IMR-90 (cell line): ENCODE measurements at regions not wholly inside any gene's neighbourhood (a gene's known extent, or its start where the extent isn't known, plus 50 kb on each side); places are given as distances from the start of the nearest gene placed in this dataset.

Source experiments
- ATAC-seq: fragments of 200-7000 bp; cut with Tn5 transposase; 2 replicates; pipeline ENCODE4 v1.9.1; 2020; ENCODE audit warnings: low read depth, mild to moderate bottlenecking, moderate library complexity
- BruUV-seq: library from RNA; stranded (reverse); fragments of 400-500 nt; replicated peaks from 2 replicates; lab custom pipeline; 2021; lab: Mats Ljungman, UMichigan
- CTCF ChIA-PET: fragments of 300-600 bp; formaldehyde crosslinking; extraction: SDS; loops from one replicate; lab custom pipeline; 2021; ENCODE audit warnings: antibody characterized with exemption; lab: Yijun Ruan, JAX
- POLR2A ChIA-PET: fragments of 300-600 bp; sonication (Branson Sonifier 250); formaldehyde crosslinking; loops from one replicate; lab custom pipeline; 2022; ENCODE audit warnings: antibody characterized with exemption; ENCODE audit not compliant: unreplicated experiment; lab: Charles Lee
- DNase-seq: peaks from one replicate; pipeline ENCODE4 v3.0.0; 2013
- H2AFZ ChIP-seq: replicated peaks from 2 replicates; pipeline ENCODE3; 2013; ENCODE audit warnings: low read length, mild to moderate bottlenecking; ENCODE audit not compliant: poor library complexity
- H2AK5ac ChIP-seq: 2 replicates; pipeline ENCODE4 v1.6.1; 2013; ENCODE audit warnings: low read depth, low read length, inconsistent platforms
- H2AK9ac ChIP-seq: replicated peaks from 2 replicates; pipeline ENCODE3; 2013; ENCODE audit warnings: mild to moderate bottlenecking, low read depth, low read length, moderate library complexity; ENCODE audit not compliant: poor library complexity
- H2BK120ac ChIP-seq: 2 replicates; pipeline ENCODE4 v1.6.1; 2013; ENCODE audit warnings: low read depth, low read length, inconsistent platforms
- H2BK15ac ChIP-seq: 3 replicates; pipeline ENCODE4 v1.6.1; 2013; ENCODE audit warnings: low read depth, low read length, inconsistent platforms
- H2BK20ac ChIP-seq: 2 replicates; pipeline ENCODE4 v1.6.1; 2013; ENCODE audit warnings: low read depth, mild to moderate bottlenecking, inconsistent platforms, low read length, moderate library complexity
- H2BK5ac ChIP-seq: 2 replicates; pipeline ENCODE4 v1.6.1; 2013; ENCODE audit warnings: mild to moderate bottlenecking, low read depth, low read length, inconsistent platforms; ENCODE audit not compliant: poor library complexity, severe bottlenecking
- H3K14ac ChIP-seq: replicated peaks from 2 replicates; pipeline ENCODE4 v1.6.1; 2013; ENCODE audit warnings: low read depth, low read length, inconsistent platforms
- H3K18ac ChIP-seq: 2 replicates; pipeline ENCODE4 v1.6.1; 2013; ENCODE audit warnings: low read depth, low read length, control low read depth
- H3K23ac ChIP-seq: 2 replicates; pipeline ENCODE4 v1.6.1; 2013; ENCODE audit warnings: low read depth, low read length, inconsistent platforms
- H3K27ac ChIP-seq: 2 replicates; pipeline ENCODE4 v1.5.1; 2013; ENCODE audit warnings: mild to moderate bottlenecking, control low read depth, low read length; ENCODE audit not compliant: insufficient read depth
- H3K27me3 ChIP-seq: 2 replicates; pipeline ENCODE4 v1.6.1; 2013; ENCODE audit warnings: low read length; ENCODE audit not compliant: control insufficient read depth, insufficient read depth
- H3K36me3 ChIP-seq: 2 replicates; pipeline ENCODE4 v1.6.1; 2013; ENCODE audit warnings: low read length, mixed read lengths; ENCODE audit not compliant: control insufficient read depth, insufficient read depth
- H3K4ac ChIP-seq: 2 replicates; pipeline ENCODE4 v1.6.1; 2013; ENCODE audit warnings: low read depth, low read length, inconsistent platforms
- H3K4me1 ChIP-seq: 2 replicates; pipeline ENCODE4 v1.6.1; 2013; ENCODE audit warnings: low read length, mixed read lengths; ENCODE audit not compliant: control insufficient read depth, insufficient read depth
- H3K4me2 ChIP-seq: 2 replicates; pipeline ENCODE4 v1.6.1; 2013; ENCODE audit warnings: low read depth, mild to moderate bottlenecking, control low read depth, low read length, moderate library complexity
- H3K4me3 ChIP-seq: 2 replicates; pipeline ENCODE4 v1.5.1; 2013; ENCODE audit warnings: low read depth, mild to moderate bottlenecking, control low read depth, low read length, moderate library complexity; ENCODE audit not compliant: insufficient read depth
- H3K56ac ChIP-seq: 2 replicates; pipeline ENCODE4 v1.6.1; 2013; ENCODE audit warnings: low read length, inconsistent platforms; ENCODE audit not compliant: insufficient read depth; ENCODE audit errors: extremely low read depth
- H3K79me1 ChIP-seq, 2 experiments: 2 replicates each; pipeline ENCODE4 v1.6.1; 2013; ENCODE audit warnings: low read length in 2 of 2, inconsistent platforms in 1 of 2, low read depth in 1 of 2
- H3K9ac ChIP-seq: 2 replicates; pipeline ENCODE4 v1.6.1; 2013; ENCODE audit warnings: low read depth, low read length, control low read depth
- H3K9me1 ChIP-seq: 2 replicates; pipeline ENCODE4 v1.6.1; 2013; ENCODE audit warnings: low read length, inconsistent platforms; ENCODE audit not compliant: insufficient read depth
- H3K9me3 ChIP-seq: 2 replicates; pipeline ENCODE4 v1.6.1; 2013; ENCODE audit warnings: low read length; ENCODE audit not compliant: control insufficient read depth, insufficient read depth
- H4K20me1 ChIP-seq: 2 replicates; pipeline ENCODE4 v1.6.1; 2013; ENCODE audit warnings: low read length, inconsistent platforms; ENCODE audit not compliant: insufficient read depth
- H4K5ac ChIP-seq: 2 replicates; pipeline ENCODE4 v1.6.1; 2013; ENCODE audit warnings: mild to moderate bottlenecking, low read depth, low read length, control low read depth
- H4K8ac ChIP-seq, 2 experiments: 2 replicates each; pipeline ENCODE4 v1.6.1; 2013; ENCODE audit warnings: low read depth in 2 of 2, low read length in 2 of 2, control low read depth in 1 of 2, inconsistent platforms in 1 of 2
- H4K91ac ChIP-seq: 2 replicates; pipeline ENCODE4 v1.6.1; 2013; ENCODE audit warnings: low read depth, low read length, inconsistent platforms; ENCODE audit not compliant: insufficient read depth
- BHLHE40 ChIP-seq: fragments of 150-350 bp; IDR thresholded peaks from 2 replicates; pipeline ENCODE4 v1.6.1; 2016; ENCODE audit warnings: mild to moderate bottlenecking, low read depth, low read length
- CEBPB ChIP-seq: IDR thresholded peaks from 2 replicates; pipeline ENCODE4 v1.6.1; 2012; ENCODE audit warnings: low read depth, low read length, improper control_type of control experiment
- CHD1 ChIP-seq: IDR thresholded peaks from 2 replicates; pipeline ENCODE4 v1.6.1; 2012; ENCODE audit warnings: low read depth, low read length, improper control_type of control experiment
- FOS ChIP-seq: fragments of 150-350 bp; IDR thresholded peaks from 2 replicates; pipeline ENCODE4 v1.6.1; 2016; ENCODE audit warnings: low read depth, low read length
- MAFK ChIP-seq: IDR thresholded peaks from 2 replicates; pipeline ENCODE4 v1.6.1; 2012; ENCODE audit warnings: low read depth, low read length, improper control_type of control experiment
- MXI1 ChIP-seq: IDR thresholded peaks from 2 replicates; pipeline ENCODE4 v1.6.1; 2012; ENCODE audit warnings: low read depth, mild to moderate bottlenecking, low read length, moderate library complexity, borderline replicate concordance
- NFE2L2 ChIP-seq: fragments of 150-350 bp; IDR thresholded peaks from 2 replicates; pipeline ENCODE4 v1.6.1; 2016; ENCODE audit warnings: low read depth, mild to moderate bottlenecking, low read length
- POLR2A ChIP-seq: IDR thresholded peaks from 2 replicates; pipeline ENCODE4 v1.6.1; 2012; ENCODE audit warnings: mild to moderate bottlenecking, low read depth, low read length
- RAD21 ChIP-seq: IDR thresholded peaks from 2 replicates; pipeline ENCODE4 v1.6.1; 2012; ENCODE audit warnings: low read length, improper control_type of control experiment
- RCOR1 ChIP-seq: IDR thresholded peaks from 2 replicates; pipeline ENCODE4 v1.6.1; 2012; ENCODE audit warnings: mild to moderate bottlenecking, low read length, improper control_type of control experiment; ENCODE audit not compliant: insufficient replicate concordance
- RFX5 ChIP-seq: IDR thresholded peaks from 2 replicates; pipeline ENCODE4 v1.8.0; 2012; ENCODE audit warnings: low read depth, mild to moderate bottlenecking, low read length, moderate library complexity
- SMC3 ChIP-seq: fragments of 150-350 bp; IDR thresholded peaks from 2 replicates; pipeline ENCODE4 v1.6.1; 2016; ENCODE audit warnings: low read depth, mild to moderate bottlenecking, antibody characterized with exemption, low read length, moderate library complexity
- WGBS, 2 experiments: methylation state at CpG; one replicate each; pipeline versions ENCODE4 v1.1.5 to v1.1.7; 2013; ENCODE audit warnings: missing lambda C conversion rate in 2 of 2; ENCODE audit not compliant: insufficient read length in 1 of 2; ENCODE audit errors: extremely low coverage in 2 of 2; 5-methylcytosine and 5-hydroxymethylcytosine counted together
- dilution Hi-C: fragments of 300-500 bp; cut with HindIII; formaldehyde crosslinking; loops from one replicate; pipeline ENCODE4 v1.14.3; 2018; ENCODE audit warnings: low sequenced_read_pairs; ENCODE audit not compliant: unreplicated experiment
- in situ Hi-C: fragments of 300-500 bp; cut with MboI; formaldehyde crosslinking; loops from 3 replicates; pipeline ENCODE4 v1.14.3; 2019; ENCODE audit warnings: low sequenced_read_pairs, inconsistent platforms, mixed read lengths
- intact Hi-C: fragments of 100-400 bp; cut with micrococcal nuclease; formaldehyde crosslinking; loops from 2 replicates; pipeline ENCODE4 v1.10.0; 2022
- TF ChIP-seq, protein P1 (sequence below): fragments of 150-350 bp; IDR thresholded peaks from 2 replicates; pipeline ENCODE4 v1.6.1; 2017; ENCODE audit warnings: mild to moderate bottlenecking, antibody characterized with exemption, low read length, low read depth
- TF ChIP-seq, protein P2 (sequence below): fragments of 150-350 bp; IDR thresholded peaks from 2 replicates; pipeline ENCODE4 v1.6.1; 2016; ENCODE audit warnings: low read depth, mild to moderate bottlenecking, low read length, moderate library complexity, borderline replicate concordance
- TF ChIP-seq, protein P3 (sequence below): conservative IDR thresholded peaks from 2 replicates; pipeline ENCODE4 v1.5.1; 2012; ENCODE audit warnings: mild to moderate bottlenecking, low read depth, low read length, improper control_type of control experiment

DNA sequence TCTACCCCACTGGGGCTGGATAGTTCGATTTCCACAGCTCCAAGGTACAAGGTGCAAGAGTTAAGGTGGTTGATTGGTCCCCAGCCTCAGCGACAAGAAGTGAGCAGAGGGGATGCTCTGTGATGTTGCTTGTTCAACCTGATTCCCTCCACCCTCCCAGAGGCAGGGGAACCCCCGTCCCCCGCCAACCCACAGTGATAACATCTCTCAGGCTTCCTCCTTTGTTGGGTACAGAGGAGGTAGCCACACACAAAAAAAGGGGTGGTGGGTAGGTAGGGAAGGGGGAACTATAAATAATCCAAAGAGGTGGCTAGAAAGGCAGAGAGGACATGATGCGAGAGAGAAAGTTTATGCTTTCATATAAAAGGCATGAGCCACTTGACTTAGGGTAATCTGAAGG lies 192.9 kb upstream of the POU3F3 start:
- ChIA-PET CTCF (no interaction called here), POLR2A (no interaction called here)
- Histone ChIP-seq H2BK20ac (no peak overlapping the region), H2AFZ (no peak overlapping the region), H2BK5ac (no peak overlapping the region), H3K56ac (no peak overlapping the region), H3K14ac (no peak overlapping the region), H3K36me3 (no peaks in the 10 kb centered on the region), H3K23ac (no peak overlapping the region), H3K4me3 (no peak overlapping the region), H3K79me1 (no peaks in the 10 kb centered on the region), H3K9me1 (no peaks in the 10 kb centered on the region), H2AK5ac (no peak overlapping the region), H3K4me1 (no peaks in the 10 kb centered on the region), H3K9ac (no peak overlapping the region), H4K20me1 (no peaks in the 10 kb centered on the region), H3K27ac (no peak overlapping the region), H3K4me2 (no peak overlapping the region), H4K8ac (no peak overlapping the region), H4K91ac (no peak overlapping the region), H2BK15ac (no peak overlapping the region), H4K5ac (no peak overlapping the region), H3K27me3 (no peaks in the 10 kb centered on the region), H3K4ac (no peak overlapping the region), H2BK120ac (no peak overlapping the region), H3K9me3 (no peaks in the 10 kb centered on the region; the same call in 1 of the 2 replicates), H3K18ac (no peak overlapping the region), H2AK9ac (no peak overlapping the region)
- intact Hi-C loops, result no loop called here
- DNase-seq (no peak), ATAC-seq (no peak)
- no TSS peak for BruUV-seq
- in situ Hi-C loops, result no loop called here
- TF ChIP-seq FOS, result no peak
- no peak for TF ChIP-seq CEBPB
- no peak for TF ChIP-seq BHLHE40
- TF ChIP-seq, protein P1, sequence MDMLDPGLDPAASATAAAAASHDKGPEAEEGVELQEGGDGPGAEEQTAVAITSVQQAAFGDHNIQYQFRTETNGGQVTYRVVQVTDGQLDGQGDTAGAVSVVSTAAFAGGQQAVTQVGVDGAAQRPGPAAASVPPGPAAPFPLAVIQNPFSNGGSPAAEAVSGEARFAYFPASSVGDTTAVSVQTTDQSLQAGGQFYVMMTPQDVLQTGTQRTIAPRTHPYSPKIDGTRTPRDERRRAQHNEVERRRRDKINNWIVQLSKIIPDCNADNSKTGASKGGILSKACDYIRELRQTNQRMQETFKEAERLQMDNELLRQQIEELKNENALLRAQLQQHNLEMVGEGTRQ, result no peak
- no peak for TF ChIP-seq MXI1
- TF ChIP-seq RAD21, result no peak
- no peak for TF ChIP-seq RFX5
- TF ChIP-seq POLR2A, result no peak
- no peak for TF ChIP-seq NFE2L2
- TF ChIP-seq MAFK, result no peak
- TF ChIP-seq, protein P2, sequence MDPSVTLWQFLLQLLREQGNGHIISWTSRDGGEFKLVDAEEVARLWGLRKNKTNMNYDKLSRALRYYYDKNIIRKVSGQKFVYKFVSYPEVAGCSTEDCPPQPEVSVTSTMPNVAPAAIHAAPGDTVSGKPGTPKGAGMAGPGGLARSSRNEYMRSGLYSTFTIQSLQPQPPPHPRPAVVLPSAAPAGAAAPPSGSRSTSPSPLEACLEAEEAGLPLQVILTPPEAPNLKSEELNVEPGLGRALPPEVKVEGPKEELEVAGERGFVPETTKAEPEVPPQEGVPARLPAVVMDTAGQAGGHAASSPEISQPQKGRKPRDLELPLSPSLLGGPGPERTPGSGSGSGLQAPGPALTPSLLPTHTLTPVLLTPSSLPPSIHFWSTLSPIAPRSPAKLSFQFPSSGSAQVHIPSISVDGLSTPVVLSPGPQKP, result no peak
- no peak for TF ChIP-seq SMC3
- no peak for TF ChIP-seq CHD1
- TF ChIP-seq, protein P3, sequence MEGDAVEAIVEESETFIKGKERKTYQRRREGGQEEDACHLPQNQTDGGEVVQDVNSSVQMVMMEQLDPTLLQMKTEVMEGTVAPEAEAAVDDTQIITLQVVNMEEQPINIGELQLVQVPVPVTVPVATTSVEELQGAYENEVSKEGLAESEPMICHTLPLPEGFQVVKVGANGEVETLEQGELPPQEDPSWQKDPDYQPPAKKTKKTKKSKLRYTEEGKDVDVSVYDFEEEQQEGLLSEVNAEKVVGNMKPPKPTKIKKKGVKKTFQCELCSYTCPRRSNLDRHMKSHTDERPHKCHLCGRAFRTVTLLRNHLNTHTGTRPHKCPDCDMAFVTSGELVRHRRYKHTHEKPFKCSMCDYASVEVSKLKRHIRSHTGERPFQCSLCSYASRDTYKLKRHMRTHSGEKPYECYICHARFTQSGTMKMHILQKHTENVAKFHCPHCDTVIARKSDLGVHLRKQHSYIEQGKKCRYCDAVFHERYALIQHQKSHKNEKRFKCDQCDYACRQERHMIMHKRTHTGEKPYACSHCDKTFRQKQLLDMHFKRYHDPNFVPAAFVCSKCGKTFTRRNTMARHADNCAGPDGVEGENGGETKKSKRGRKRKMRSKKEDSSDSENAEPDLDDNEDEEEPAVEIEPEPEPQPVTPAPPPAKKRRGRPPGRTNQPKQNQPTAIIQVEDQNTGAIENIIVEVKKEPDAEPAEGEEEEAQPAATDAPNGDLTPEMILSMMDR, result no peak
- TF ChIP-seq RCOR1, result no peak
- dilution Hi-C loops, result no loop called here
- no CpG with 5 or more reads among the region's 5 CpGs for WGBS, 2 experiments
